LHCN-M2 (cell line): ENCODE measurements at regions not wholly inside any gene's neighbourhood (a gene's known extent, or its start where the extent isn't known, plus 50 kb on each side); places are given as distances from the start of the nearest gene placed in this dataset.

Experiments used
- DNase-seq: peaks from one replicate; pipeline ENCODE4 v3.0.0-alpha.2; 2012; ENCODE audit warnings: low read depth

DNA sequence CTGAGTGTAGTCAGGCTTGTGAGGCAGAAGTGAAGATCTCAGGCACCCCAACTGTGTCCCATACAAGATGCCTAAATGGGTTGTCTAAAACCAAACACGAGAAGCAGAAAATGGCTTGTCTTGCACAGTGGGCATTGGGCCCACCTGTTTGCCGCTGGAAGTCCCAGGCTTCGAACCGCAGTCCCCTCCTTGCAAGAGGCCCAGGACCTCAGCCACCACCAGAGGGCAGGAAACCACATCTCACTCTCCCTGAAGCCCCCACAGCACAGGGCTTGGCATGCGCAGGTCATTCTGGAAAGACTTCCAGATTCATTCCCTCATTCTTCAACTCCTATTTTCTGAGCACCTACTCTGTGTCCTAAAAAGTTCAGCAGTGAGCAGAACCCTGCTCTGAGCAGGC lies 973.7 kb downstream of the UQCRFS1 start:
- no peak for DNase-seq

DNA sequence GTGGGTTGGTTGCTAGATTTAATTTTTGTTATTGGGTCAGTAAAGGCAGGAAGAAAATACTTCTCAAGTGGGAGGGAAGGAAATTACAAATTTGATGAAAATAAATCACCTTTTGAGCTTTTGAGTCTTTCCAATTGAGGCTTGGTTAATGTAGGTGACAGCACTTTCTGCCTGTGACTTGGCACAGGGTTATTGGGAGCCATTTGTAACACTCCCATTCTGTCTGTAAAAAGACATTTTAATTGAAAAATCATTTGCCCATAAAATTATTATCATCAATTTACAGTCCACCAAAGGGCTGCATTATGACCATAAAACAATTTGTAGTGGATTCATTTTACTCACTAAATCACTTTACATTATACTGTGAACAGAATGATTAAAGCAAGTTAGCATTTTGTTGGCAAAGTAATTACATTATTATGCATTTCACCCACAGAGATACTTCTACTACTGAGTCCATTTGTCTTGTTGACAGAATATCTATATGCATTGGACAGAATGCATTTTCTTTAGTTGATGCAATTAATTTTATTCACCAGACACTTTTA lies 974.6 kb downstream of the UQCRFS1 start:
- DNase-seq = no peak

DNA sequence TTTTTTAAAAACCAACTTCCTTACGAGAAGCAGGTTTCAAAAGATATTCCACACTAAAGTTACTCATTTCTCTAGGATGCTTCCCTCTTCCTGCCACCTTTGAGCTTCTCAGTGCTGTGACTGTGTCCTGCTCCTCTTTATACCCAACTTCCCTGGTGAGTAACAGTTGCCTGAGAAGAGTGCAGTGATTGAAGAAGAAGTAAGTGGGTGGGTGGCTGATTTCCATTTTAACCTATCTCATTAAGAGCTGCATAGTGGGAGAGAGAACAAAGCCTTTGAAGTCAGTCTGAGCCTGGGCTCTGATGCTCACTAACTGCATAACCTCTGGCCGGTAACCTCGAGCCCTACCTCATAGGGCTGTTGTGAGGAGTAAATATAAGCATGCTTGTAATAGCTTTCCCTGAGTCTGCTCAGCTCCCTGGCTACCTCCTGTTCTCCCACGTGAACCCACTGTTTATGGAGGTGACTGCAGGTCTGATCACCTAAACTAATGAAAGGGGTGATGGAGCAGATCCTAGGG lies 977.3 kb downstream of the UQCRFS1 start:
- DNase-seq = no peak

DNA sequence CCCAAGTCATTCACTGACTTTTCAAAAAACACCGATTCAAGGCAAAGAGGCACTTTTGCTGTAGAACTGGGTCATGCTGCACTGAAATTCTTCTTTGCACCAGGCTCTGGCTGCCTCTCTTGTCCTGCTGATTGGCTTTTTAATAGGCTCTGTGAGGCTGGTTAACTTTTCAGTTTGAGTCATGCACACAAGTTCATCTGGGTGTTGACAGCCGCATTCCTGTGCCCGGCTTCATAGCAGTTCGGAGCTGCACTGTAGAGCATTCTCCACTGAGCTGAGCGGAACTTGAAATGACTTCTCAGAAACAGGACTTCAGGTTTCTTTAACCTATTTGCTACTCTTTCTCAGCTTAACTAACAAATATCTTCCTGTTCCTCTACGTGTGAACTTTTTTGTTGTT lies 978.3 kb downstream of the UQCRFS1 start:
- DNase-seq = no peak

DNA sequence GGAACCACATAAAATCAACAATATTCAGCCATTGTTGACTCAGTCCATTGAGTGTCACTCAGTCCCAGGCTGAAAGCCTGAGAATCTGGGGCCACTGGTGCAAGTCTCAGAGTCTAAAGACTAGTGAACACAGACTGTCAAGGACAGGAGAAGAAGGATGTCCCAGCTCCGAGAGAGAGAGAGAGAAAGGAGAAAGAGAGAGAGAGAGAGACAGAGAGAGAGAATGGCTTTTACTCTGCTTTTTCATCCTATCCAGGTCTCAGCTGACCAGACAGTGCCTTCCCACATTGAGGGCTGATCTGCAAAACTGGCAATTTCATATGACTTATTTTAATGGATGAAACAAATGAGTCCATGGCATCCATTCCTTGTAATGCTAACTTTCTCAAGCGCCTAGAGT lies 984.1 kb downstream of the UQCRFS1 start:
- DNase-seq = no peak

DNA sequence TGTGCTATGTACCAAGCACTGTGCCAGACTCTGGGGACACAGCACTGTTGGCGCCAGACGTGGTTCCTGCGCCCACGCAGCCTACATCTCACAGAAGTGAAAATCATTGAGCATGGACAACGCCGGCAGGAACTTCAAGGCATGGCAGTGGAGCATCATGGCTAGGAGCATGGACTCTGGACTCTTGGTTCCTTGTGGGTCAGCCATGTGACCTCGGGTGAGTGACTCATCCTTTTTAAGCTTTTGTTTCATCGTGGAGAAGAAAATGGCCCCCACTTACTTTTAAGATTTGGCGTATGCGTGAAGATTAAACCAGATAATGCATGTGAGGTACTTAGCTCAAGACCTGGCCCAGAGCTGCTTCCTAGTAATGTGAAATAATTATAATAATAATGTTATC lies 988.5 kb downstream of the UQCRFS1 start:
- DNase-seq = no peak

DNA sequence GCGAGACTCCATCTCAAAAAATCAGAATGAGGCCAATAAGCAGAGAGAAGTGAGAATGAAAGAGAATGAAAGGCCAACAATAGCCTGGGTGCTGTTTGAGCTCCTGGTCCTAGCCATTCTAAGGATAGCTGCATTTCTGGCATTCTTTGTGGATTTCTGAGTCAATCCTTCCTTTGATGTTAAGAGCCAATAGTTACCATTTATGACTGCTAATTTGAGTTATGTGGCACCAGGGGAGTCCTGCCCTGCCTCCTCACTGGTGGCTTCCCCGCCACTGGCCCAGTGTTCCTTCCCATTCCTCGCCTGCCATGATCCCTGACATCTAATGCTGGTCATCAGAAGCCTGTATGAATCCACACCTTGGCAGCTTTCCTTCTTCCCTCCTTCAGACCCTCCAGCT lies 991.2 kb downstream of the UQCRFS1 start:
- no peak for DNase-seq

DNA sequence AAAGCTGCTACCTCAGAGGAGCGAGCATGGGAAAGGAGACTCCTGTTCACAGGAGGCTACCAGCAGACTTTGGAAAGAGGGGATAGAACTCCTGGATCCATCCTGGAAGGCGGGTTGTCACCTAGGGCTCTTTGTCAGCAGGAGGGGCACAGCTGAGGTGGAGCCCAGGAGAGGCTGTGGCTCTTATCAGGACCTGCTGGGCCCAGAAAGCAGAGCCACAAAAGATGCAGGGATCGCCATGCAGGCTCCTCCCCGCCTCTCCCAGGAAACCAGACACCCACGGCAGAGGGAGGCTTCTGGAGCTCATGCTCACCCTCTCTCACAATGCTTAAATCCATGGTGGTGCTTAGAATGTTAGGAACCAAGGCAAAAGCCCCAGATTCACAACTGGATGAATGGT lies 994.2 kb downstream of the UQCRFS1 start:
- no peak for DNase-seq

DNA sequence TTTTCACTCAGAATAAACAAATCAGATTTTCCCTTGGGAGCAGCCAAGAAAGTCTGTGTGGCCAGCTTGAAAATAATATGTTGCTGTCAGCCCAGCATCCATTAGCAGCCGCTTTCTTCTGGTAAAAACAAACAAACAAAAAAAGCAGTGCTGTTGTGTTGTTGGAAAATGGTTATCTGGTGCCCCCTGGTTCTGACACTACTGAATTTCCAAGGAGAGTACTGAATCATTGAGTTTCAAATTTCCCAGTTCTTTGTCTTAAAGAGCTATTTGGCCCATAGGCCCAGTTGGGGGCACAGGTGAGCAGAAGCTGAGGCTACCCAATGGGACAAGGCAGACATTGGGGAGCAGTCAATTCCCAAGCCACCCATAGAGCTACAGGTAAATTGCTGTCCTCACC lies 995.9 kb downstream of the UQCRFS1 start:
- DNase-seq = no peak

DNA sequence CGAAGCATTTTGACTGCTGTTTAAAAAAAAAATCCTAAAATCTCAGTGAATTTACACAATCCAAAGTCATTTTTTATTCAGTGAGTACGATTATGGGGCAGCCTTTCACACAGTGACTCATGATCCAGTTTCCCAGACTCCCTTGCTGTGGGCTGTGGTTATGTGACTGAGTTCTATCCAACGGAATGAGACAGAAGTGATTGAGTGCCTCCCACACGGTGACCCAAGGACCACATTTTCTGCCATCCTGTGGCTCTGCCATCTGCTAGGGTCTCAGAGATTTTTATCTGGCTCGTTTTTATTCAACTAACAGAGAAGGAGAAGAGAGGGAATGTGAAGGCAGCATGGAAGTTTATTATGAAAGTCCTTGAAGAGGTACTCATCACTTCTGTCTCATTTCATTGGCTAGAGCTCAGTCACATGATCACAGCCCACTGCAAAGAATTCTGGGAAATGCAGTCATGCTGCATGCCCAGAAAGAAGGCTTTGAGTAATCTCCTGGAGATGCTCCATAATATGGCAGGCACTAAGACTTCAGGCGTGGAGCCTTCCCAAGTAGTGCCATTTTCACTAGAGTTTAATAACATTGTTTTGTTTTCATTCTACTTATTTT lies 999.4 kb downstream of the UQCRFS1 start:
- no peak for DNase-seq

DNA sequence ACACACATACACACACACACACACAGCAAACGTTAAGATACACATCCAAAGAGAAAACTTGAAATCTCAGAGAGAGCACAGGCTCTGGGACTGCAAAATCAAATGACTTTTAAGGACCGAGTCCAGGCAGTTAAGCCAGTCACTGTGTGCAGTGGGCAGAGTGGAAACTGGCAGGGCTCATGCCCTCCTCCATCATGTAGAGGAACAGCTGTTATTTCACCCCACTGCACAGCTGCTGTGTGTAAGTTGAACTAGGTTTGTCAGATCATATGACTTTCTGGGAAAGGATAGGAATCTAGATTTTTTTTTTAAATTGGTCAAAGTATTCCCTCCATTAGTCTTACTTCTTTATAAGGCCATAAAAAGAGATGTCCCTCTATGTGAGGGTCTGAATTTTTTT lies 1002.1 kb downstream of the UQCRFS1 start:
- DNase-seq = no peak

DNA sequence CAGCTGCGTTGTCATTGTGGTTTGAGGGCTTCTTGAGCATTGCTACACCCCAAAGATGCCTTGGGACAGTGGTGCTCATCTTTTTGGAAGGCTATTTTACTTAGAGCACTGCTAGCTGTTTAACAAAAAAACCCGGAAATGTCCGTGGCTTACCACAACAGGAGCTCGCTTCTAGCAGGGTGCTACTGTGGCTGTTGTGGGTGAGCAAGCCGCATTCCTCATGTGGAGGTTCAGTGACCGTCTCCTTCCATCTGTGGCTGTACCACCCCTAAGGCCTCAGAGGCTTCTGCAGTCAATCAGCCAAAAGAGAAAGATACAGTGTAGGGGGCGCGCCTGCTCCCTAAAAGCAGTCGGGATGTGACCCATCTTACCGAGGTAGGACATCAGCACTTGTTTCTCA lies 1004.2 kb downstream of the UQCRFS1 start:
- DNase-seq = no peak

DNA sequence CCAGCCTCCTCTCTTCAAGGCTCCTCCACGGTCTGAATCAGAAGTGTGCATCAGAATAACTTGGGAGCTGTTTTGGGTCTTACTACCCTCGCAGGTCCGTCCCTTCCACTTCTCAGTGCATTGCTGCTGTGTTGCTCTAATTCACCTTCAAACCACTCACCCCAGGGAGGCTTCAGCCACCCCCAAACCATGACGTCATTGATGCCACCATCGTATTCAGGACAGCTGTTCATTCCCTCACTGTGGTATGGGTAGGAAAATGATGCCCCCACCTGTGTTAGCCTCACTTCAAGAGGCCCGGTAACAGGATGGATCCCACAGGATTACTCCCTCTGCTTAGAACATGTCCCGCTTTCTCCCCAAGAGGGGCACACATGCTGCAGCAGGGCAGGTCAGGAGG lies 1005.7 kb downstream of the UQCRFS1 start:
- DNase-seq = no peak

DNA sequence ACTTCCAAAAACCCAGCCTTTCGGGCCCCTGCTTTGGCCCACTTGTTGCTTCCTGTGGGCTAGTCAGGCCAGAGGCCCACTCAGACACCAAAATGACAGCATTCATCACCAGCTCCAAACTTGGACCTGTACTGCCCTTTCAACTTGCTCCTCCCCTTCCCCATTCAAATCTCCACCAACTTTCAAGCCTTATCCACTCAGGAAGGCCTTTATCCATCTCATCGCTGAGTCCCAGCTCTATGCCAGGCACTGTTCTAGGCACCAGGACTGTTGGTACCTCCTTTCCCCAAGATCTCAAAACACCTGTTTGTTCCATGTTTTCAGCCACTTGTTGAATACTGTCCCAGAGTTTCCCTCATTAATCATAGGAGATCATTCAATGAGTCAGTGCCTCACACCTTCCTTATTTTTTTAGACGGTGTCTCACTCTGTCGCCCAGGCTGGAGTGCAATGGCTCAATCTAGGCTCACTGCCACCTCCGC lies 1011.4 kb downstream of the UQCRFS1 start:
- no peak for DNase-seq

DNA sequence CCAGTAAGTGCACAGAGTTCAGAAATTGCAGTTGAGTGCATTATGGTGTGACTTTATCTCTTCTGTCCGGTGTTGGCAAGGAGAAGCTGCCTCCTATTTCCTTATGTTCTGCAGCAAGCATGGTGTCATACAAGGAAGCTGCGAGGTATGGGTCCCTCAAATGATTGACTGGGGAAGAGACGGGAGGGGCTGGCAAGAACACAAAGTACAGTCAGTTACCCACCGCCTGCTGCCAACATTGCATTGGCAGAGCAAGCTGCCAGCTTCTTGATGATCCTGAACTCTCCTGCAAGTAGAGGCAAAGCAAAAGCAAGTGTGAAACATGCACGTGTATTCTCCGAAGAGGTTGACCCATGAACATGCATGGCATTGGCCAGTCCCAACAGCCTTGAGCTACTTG lies 1013.6 kb downstream of the UQCRFS1 start:
- DNase-seq = no peak

DNA sequence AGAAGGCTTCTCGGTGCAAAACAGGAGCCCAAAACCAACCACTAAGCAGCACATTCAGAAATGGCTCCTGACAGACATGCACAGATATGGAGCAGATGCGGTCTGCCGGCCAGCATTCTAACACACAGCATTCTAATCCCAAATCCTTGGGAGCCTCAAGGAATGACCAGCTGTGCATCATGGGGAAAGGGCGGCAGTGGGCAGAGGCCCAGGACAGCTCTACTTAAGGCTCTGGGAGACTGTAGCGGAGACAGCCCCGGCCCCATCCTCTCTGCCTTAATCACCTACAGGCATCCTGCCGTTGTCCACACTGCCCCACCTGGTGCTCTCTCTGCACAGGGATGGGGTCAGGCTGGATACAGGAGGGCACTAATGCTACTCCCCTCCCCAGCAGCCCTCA lies 1016.0 kb downstream of the UQCRFS1 start:
- DNase-seq = no peak

DNA sequence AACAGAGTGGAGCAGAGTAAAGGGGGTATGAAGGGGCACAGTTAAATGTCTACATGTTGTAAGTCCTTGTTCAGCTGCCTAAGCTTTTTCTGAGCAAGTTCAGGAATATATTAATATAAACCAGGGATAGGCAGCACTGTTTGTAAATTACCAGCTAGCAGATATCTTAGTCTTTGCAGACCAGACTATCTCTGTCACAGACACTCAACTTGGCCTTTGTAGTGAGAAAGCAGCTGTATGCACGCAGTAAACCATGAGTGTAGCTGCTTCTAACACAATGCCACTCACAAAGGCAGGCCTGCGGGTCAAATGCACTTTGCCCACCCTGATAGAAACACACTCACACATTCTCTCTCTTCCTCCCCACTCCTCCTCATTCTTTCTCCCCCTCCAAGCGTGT lies 1016.9 kb downstream of the UQCRFS1 start:
- no peak for DNase-seq

DNA sequence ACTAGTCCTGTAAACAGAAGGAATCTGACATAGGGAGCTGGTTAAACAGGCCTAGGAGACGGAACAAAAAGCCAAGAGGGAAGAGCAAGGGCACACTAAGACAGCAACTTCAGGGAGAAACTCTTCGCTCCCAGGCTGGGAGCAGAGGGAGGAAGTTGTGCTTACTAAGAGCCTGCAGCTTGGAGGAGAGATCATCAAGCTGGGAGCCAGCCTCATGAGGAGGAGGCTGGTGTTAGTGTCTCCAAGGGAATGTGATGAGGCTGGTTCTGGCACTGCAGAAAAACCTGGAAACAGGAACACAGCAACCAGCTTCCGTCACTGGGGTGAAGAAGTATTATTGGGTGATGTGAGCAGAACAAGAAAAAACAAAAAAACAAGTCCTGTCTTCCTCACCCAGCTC lies 1027.3 kb downstream of the UQCRFS1 start:
- no peak for DNase-seq

DNA sequence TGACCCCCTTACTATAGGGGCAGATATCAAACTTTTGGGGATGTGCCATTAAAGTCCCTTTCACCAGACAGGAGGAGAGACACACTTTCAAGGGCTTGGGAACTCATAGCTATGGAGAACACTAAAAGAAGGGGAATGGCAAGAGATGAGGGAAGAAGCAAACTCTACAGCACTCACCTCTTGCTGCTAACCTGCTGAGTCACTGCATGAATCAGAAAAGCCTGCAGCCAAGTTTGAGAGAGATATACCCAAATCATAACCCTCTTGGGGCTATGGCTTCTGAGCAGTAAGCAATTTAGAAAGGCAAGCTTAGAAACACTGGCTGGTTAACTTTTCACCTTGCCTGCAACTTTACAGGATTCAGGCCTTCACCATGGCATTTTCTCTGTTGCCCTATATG lies 1028.0 kb downstream of the UQCRFS1 start:
- no peak for DNase-seq

DNA sequence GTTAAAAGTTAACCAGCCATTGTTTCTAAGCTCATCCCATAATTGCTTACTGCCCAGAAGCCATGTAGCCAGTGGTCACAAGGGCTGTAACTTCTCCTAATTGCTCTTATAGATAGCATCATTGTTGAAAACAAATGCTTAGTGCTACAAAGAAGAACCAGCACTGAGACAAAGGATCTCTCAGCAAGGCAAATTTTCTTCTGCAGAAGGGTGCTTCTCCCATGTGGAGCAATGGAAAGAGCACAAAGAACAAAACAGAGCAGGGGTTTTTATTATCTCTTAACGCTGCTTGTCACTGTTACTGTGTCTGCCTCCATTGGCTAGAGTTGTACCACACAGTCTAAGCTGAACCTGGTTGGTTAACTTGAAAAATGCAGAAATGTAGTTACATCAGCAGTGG lies 1036.8 kb downstream of the UQCRFS1 start:
- no peak for DNase-seq

DNA sequence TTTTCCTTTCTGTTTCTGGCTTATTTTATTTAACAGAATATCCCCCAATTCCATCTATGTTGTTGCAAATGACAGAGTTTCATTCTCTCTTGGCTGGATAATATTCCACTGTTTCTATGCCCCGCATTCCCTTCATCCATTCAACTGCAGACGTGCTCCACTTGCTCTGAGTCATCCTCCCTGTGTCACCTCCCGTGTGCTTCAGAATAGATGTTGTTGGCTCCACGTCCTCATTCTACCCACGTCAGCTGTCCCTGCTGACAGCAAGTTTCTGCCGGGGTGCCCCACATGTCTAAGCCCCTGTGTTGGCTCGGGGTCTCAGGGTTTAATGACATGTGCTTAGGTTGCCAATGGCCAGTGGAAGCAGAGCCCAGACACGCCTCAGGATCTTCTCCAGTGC lies 1041.0 kb downstream of the UQCRFS1 start:
- DNase-seq = no peak

DNA sequence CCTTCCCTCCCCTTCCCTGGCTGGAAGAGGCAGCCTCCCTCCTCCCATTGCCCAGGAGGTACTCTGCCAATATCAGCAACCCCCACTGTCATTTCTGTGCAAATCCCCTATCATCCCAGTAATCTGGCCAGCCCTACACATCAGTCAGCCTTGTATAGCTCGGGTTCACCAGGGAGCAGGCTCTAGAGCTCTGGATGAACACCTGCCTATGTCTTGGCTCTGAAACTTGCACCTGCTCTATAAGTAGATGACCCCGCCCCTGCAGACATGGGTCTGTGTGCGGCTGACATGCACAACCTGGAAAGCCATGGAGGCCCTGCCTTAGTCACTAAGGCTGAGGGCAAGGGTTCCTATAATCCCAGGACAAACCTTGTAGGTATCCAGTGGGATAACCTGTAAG lies 1042.9 kb downstream of the UQCRFS1 start:
- DNase-seq = no peak

DNA sequence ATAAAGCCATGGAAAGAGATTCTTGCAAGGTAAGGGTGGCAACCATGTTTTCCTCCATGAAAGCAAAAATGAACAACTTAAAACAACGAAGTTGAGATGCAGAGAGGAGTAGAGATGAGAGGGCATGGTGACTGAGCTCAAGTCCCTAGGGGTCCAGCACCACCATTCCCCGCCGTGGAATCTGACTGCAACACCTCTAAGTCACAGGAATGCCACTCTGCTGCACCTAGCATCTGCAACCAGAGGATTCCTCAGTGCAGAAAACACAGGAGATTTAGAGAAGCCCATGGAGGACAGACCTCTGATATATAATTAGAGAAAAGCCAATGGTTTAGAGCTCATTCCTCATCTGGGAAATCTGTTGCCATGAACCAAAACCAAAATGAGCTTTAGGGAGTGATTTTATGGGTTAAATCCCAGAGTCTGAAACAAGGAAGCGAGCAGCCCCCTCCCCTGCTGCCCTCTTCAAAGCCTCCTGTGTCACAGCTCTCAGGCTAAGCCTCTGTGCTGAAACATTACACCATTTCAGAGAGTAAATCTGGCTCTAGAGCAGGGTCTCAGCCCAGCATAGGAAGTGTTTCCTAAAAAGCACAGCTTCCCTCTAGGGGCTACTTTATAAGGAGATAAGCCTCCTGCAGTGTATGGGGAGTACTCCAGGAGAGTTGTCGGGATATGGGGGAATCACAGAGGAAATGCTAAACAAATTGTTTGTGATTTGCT lies 1043.6 kb downstream of the UQCRFS1 start:
- no peak for DNase-seq
